ENCODE measurements at regions not wholly inside any gene's neighbourhood (a gene's known extent, or its start where the extent isn't known, plus 50 kb on each side); places are given as distances from the start of the nearest gene placed in this dataset.

DNA sequence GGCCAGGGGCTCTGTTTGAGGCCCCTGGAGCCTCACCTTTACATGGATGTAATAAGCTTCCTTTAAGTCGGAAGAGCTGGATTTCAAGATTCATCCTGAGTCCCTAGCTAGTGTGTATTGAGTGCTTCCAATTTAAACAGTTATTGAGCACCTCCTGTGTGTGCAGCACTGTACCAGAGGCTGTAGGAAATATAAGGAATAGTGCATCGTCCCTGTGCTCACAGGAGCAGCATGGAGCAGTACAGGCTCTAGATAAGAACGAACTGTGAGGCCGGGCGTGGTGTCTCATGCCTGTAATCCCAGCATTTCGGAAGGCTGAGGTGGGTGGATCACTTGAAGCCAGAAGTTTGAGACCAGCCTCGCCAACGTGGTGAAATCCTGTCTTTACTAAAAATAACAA lies 65.8 kb upstream of the METAP2 start:
- no peaks in the 10 kb centered on the region for H3K9me3 ChIP-seq (ENCODE audit: control insufficient read depth in 1 of 2, low read length in 2 of 2)
- H3K4me1 ChIP-seq (ENCODE audit: control insufficient read depth in 1 of 2, insufficient read depth in 2 of 2, low read length in 2 of 2) = no peaks in the 10 kb centered on the region
- no peak overlapping the region for H3K27ac ChIP-seq (ENCODE audit: low read depth, low read length)
- H3K9ac ChIP-seq (ENCODE audit: low read depth in 1 of 2, low read length in 2 of 2) = no peak overlapping the region
- H3K27me3 ChIP-seq (ENCODE audit: control insufficient read depth in 1 of 2, insufficient read depth in 2 of 2, low read length in 2 of 2) = no peaks in the 10 kb centered on the region
- no peaks in the 10 kb centered on the region for H3K36me3 ChIP-seq (ENCODE audit: control insufficient read depth in 1 of 2, insufficient read depth in 2 of 2, low read length in 2 of 2)
- no peak overlapping the region for H3K4me3 ChIP-seq (ENCODE audit: low read depth in 1 of 2, low read length in 2 of 2)

DNA sequence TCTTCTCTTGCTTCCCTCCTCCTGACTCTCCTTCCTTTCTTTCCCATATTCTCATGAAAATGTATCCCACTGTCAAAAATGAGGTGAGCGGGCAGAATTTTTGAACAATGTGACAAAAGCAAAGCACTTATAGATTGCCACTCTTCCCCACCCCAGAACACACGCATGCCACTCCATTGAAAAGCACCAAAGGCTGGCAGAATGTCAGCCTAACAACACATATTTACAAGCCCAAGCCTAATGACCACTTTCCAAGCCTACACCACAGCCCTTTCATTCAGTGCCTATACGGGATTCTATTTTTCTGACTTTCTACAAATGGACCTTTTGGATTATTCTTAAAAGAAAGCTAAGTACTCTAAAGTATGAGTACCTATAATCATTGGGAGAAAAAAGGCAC lies 62.9 kb upstream of the METAP2 start:
- Histone ChIP-seq H3K27me3 (ENCODE audit: control insufficient read depth in 1 of 2, insufficient read depth in 2 of 2, low read length in 2 of 2) (no peaks in the 10 kb centered on the region), H3K9ac (ENCODE audit: low read depth in 1 of 2, low read length in 2 of 2) (no peak overlapping the region), H3K27ac (ENCODE audit: low read depth, low read length) (no peak overlapping the region), H3K4me1 (ENCODE audit: control insufficient read depth in 1 of 2, insufficient read depth in 2 of 2, low read length in 2 of 2) (no peaks in the 10 kb centered on the region), H3K36me3 (ENCODE audit: control insufficient read depth in 1 of 2, insufficient read depth in 2 of 2, low read length in 2 of 2) (no peaks in the 10 kb centered on the region), H3K9me3 (ENCODE audit: control insufficient read depth in 1 of 2, low read length in 2 of 2) (no peaks in the 10 kb centered on the region), H3K4me3 (ENCODE audit: low read depth in 1 of 2, low read length in 2 of 2) (no peak overlapping the region)

DNA sequence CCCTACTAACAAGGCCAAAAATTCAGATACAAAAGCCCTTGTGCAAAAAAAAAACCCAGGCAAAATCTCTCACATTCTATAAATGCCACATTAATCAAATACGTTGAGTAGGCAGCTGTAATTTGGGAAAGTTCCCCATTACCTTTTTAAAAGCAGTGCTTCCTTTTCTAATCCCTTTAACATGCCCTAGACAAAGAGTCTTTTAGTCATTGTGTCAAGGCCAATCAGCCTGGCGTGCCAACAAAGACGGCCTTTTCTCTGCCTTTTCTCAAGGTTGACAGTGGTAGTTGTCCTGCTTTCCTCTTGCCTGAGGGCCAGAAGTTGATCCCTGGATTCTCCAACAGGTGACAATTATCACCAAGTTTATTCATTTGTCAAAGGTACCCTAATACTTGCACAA lies 62.5 kb upstream of the METAP2 start:
- H3K27me3 ChIP-seq (ENCODE audit: control insufficient read depth in 1 of 2, insufficient read depth in 2 of 2, low read length in 2 of 2) = no peaks in the 10 kb centered on the region
- no peaks in the 10 kb centered on the region for H3K9me3 ChIP-seq (ENCODE audit: control insufficient read depth in 1 of 2, low read length in 2 of 2)
- H3K9ac ChIP-seq (ENCODE audit: low read depth in 1 of 2, low read length in 2 of 2) = no peak overlapping the region
- no peaks in the 10 kb centered on the region for H3K4me1 ChIP-seq (ENCODE audit: control insufficient read depth in 1 of 2, insufficient read depth in 2 of 2, low read length in 2 of 2)
- no peak overlapping the region for H3K4me3 ChIP-seq (ENCODE audit: low read depth in 1 of 2, low read length in 2 of 2)
- no peak overlapping the region for H3K27ac ChIP-seq (ENCODE audit: low read depth, low read length)
- no peaks in the 10 kb centered on the region for H3K36me3 ChIP-seq (ENCODE audit: control insufficient read depth in 1 of 2, insufficient read depth in 2 of 2, low read length in 2 of 2)

DNA sequence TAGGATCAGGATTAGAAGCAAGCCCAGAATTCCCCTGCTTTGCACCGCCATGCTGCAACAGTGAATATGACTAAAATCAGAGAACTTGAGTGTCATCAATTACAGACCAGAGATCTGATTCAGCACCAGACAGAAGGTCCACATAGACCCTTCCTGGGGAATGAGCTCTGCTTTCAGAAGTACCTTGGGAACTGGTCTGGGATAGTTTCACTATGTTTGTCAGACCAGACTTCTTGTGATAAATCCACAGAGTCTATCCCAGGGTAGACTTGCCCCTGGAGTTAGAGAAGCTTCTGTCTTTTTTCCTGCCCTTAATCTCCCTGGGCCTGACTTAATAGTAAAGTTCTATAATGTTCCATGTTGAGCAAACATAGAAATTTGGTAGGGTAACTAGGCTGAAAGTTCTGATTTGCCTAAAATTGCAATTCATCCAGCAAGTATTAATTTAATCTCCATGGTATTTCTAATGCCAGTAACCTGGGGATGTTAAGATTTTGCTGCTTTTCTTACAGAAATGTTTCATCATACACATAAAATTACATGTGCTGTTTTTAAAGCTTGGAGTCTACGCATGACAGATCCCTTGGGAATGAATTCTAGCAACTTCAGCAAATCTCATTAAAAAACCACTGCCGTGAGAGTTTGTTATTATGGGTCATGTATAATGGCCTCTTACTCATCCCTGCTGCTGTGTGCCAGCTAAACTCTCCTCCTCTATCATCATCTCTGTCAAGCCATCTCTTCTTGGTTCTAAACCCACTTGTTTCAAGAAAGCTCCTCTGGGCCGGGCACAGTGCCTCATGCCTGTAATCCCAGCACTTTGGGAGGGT lies 61.3 kb upstream of the METAP2 start:
- no peak overlapping the region for H3K4me3 ChIP-seq (ENCODE audit: low read depth in 1 of 2, low read length in 2 of 2)
- H3K27ac ChIP-seq (ENCODE audit: low read depth, low read length) = no peak overlapping the region
- H3K9me3 ChIP-seq (ENCODE audit: control insufficient read depth in 1 of 2, low read length in 2 of 2) = no peaks in the 10 kb centered on the region
- H3K4me1 ChIP-seq (ENCODE audit: control insufficient read depth in 1 of 2, insufficient read depth in 2 of 2, low read length in 2 of 2) = no peaks in the 10 kb centered on the region
- no peaks in the 10 kb centered on the region for H3K27me3 ChIP-seq (ENCODE audit: control insufficient read depth in 1 of 2, insufficient read depth in 2 of 2, low read length in 2 of 2)
- H3K36me3 ChIP-seq (ENCODE audit: control insufficient read depth in 1 of 2, insufficient read depth in 2 of 2, low read length in 2 of 2) = no peaks in the 10 kb centered on the region
- no peak overlapping the region for H3K9ac ChIP-seq (ENCODE audit: low read depth in 1 of 2, low read length in 2 of 2)

DNA sequence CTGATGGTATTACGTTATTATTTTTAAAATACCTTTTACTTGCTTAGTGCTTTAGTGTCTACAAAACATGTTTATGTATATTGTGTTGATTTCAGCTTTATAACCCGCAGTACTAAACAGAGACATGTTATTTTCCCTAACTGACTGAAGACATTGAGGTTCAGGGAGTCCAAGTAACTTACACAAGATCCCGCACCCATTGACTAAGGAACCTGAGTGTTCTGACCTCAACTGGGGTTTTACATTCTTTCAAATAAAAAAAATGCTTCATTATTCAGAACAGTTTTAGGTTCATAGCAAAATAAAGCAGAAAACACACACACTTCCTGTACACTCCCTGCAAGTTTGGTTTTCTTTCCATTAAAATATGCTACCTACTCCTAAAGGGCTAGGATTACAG lies 60.4 kb upstream of the METAP2 start:
- Histone ChIP-seq H3K9ac (ENCODE audit: low read depth in 1 of 2, low read length in 2 of 2) (no peak overlapping the region), H3K36me3 (ENCODE audit: control insufficient read depth in 1 of 2, insufficient read depth in 2 of 2, low read length in 2 of 2) (no peaks in the 10 kb centered on the region), H3K27me3 (ENCODE audit: control insufficient read depth in 1 of 2, insufficient read depth in 2 of 2, low read length in 2 of 2) (no peaks in the 10 kb centered on the region), H3K9me3 (ENCODE audit: control insufficient read depth in 1 of 2, low read length in 2 of 2) (no peaks in the 10 kb centered on the region), H3K4me3 (ENCODE audit: low read depth in 1 of 2, low read length in 2 of 2) (no peak overlapping the region), H3K27ac (ENCODE audit: low read depth, low read length) (no peak overlapping the region), H3K4me1 (ENCODE audit: control insufficient read depth in 1 of 2, insufficient read depth in 2 of 2, low read length in 2 of 2) (no peaks in the 10 kb centered on the region)

DNA sequence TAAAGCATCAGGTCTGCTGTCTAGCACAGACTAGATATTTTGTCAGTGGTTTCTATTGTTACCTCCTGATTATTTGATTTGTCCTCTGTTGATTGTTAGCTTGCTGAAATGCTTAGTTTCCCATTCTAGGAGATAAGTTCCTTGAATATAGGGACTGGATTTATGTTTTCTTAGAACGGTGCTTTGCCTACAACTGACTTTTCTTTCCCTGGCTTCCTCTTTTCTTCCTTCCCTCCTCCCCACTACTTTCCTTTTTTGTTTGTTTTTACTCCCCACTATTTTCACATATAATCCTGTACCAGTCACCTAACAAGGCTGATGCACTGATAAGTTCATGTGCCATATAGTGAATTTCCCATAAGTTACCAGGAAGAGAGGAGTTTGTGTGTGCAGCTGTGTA lies 58.5 kb upstream of the METAP2 start:
- Histone ChIP-seq H3K27ac (ENCODE audit: low read depth, low read length) (no peak overlapping the region), H3K4me3 (ENCODE audit: low read depth in 1 of 2, low read length in 2 of 2) (no peak overlapping the region), H3K36me3 (ENCODE audit: control insufficient read depth in 1 of 2, insufficient read depth in 2 of 2, low read length in 2 of 2) (no peaks in the 10 kb centered on the region), H3K9me3 (ENCODE audit: control insufficient read depth in 1 of 2, low read length in 2 of 2) (no peaks in the 10 kb centered on the region), H3K27me3 (ENCODE audit: control insufficient read depth in 1 of 2, insufficient read depth in 2 of 2, low read length in 2 of 2) (no peaks in the 10 kb centered on the region), H3K4me1 (ENCODE audit: control insufficient read depth in 1 of 2, insufficient read depth in 2 of 2, low read length in 2 of 2) (no peaks in the 10 kb centered on the region), H3K9ac (ENCODE audit: low read depth in 1 of 2, low read length in 2 of 2) (no peak overlapping the region)

DNA sequence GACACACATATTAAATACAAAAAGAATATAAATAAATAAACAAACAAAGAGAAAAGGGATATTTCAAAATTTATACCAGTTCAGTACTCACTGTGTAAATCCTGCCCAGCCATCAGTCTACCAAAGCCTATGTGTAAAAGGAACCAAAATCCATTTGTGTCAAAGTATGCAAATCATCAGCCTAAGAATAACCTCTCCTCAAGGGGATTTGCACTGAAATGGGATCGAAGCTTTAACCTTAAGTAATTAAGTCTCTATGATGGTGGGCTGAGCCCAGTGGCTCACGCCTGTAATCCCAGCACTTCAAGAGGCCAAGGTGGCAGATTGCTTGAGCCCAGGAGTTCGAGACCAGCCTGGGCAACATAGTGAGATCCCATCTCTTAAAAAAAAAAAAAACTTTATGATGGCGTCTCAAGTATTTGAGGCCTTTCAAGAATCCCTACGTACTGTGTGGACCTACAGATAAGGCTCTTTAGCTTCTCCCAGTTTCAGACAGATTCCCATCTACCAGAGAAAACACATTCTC lies 57.8 kb upstream of the METAP2 start:
- H3K9ac ChIP-seq (ENCODE audit: low read depth in 1 of 2, low read length in 2 of 2) = no peak overlapping the region
- no peaks in the 10 kb centered on the region for H3K36me3 ChIP-seq (ENCODE audit: control insufficient read depth in 1 of 2, insufficient read depth in 2 of 2, low read length in 2 of 2)
- no peaks in the 10 kb centered on the region for H3K9me3 ChIP-seq (ENCODE audit: control insufficient read depth in 1 of 2, low read length in 2 of 2)
- no peak overlapping the region for H3K27ac ChIP-seq (ENCODE audit: low read depth, low read length)
- no peaks in the 10 kb centered on the region for H3K27me3 ChIP-seq (ENCODE audit: control insufficient read depth in 1 of 2, insufficient read depth in 2 of 2, low read length in 2 of 2)
- no peak overlapping the region for H3K4me3 ChIP-seq (ENCODE audit: low read depth in 1 of 2, low read length in 2 of 2)
- H3K4me1 ChIP-seq (ENCODE audit: control insufficient read depth in 1 of 2, insufficient read depth in 2 of 2, low read length in 2 of 2) = no peaks in the 10 kb centered on the region

DNA sequence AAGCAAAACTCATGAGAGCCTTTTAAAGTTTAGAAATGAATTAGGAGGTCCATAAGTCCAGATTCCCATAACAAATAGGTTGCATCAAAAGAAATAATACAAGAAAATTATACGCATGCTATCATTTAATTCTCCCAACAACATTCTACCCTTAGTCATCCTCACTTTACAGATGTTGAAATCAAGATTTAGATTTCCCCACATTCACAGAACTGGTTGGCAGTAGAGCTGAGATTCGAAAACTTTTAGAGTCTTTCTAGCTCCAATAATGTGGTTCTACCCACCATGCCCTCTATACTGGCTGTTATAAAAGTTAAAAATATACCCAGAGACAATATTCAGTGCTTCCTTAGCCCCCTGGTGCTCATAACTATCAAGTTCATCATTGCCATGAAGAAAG lies 56.6 kb upstream of the METAP2 start:
- no peaks in the 10 kb centered on the region for H3K9me3 ChIP-seq (ENCODE audit: control insufficient read depth in 1 of 2, low read length in 2 of 2)
- H3K4me3 ChIP-seq (ENCODE audit: low read depth in 1 of 2, low read length in 2 of 2) = no peak overlapping the region
- no peak overlapping the region for H3K9ac ChIP-seq (ENCODE audit: low read depth in 1 of 2, low read length in 2 of 2)
- H3K4me1 ChIP-seq (ENCODE audit: control insufficient read depth in 1 of 2, insufficient read depth in 2 of 2, low read length in 2 of 2) = no peaks in the 10 kb centered on the region
- H3K36me3 ChIP-seq (ENCODE audit: control insufficient read depth in 1 of 2, insufficient read depth in 2 of 2, low read length in 2 of 2) = no peaks in the 10 kb centered on the region
- no peak overlapping the region for H3K27ac ChIP-seq (ENCODE audit: low read depth, low read length)
- no peaks in the 10 kb centered on the region for H3K27me3 ChIP-seq (ENCODE audit: control insufficient read depth in 1 of 2, insufficient read depth in 2 of 2, low read length in 2 of 2)

DNA sequence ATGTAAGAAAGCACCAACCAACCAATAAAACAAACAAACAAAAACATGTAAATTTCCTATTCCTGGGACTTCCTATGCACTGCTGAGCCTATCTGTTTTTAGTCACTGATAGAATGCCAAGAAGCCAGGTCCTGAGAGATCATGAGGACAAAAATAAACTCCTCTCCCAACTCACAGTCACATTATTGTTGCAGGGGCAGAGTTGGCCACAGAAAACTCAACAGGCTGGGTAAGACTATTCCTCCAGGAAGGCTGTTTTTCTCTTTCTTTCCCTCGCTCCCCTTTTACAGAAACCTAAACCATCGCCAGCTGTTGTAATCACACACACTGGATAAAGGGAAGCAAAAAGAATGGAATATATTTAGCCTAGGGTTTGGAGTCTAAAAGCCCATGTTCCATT lies 55.8 kb upstream of the METAP2 start:
- Histone ChIP-seq H3K4me3 (ENCODE audit: low read depth in 1 of 2, low read length in 2 of 2) (no peak overlapping the region), H3K9me3 (ENCODE audit: control insufficient read depth in 1 of 2, low read length in 2 of 2) (no peaks in the 10 kb centered on the region), H3K9ac (ENCODE audit: low read depth in 1 of 2, low read length in 2 of 2) (no peak overlapping the region)

More for the DNA sequence above, 55.8 kb upstream of the METAP2 start:
- Histone ChIP-seq H3K27ac (ENCODE audit: low read depth, low read length) (no peak overlapping the region), H3K27me3 (ENCODE audit: control insufficient read depth in 1 of 2, insufficient read depth in 2 of 2, low read length in 2 of 2) (no peaks in the 10 kb centered on the region), H3K36me3 (ENCODE audit: control insufficient read depth in 1 of 2, insufficient read depth in 2 of 2, low read length in 2 of 2) (no peaks in the 10 kb centered on the region), H3K4me1 (ENCODE audit: control insufficient read depth in 1 of 2, insufficient read depth in 2 of 2, low read length in 2 of 2) (no peaks in the 10 kb centered on the region)
